Epithelial cell of prostate (primary cell): ENCODE measurements at regions not wholly inside any gene's neighbourhood (a gene's known extent, or its start where the extent isn't known, plus 50 kb on each side); places are given as distances from the start of the nearest gene placed in this dataset.
"Not testable (repeated sequence)": the region's sequence is repeated elsewhere in the genome, so short reads cannot be mapped to it uniquely, and the experiment has no call there.

Experiments used
- DNase-seq: peaks from one replicate; pipeline ENCODE4 v3.0.0-alpha.2; 2011; ENCODE audit warnings: low read depth, low spot score
- H3K27ac ChIP-seq: fragments of 450-650 bp; 2 replicates; pipeline ENCODE4 v1.5.1; 2017; ENCODE audit warnings: mild to moderate bottlenecking

GRCh38 chr7:46625032-46625431, 704.0 kb upstream of the IGFBP3 start:
- no peak for DNase-seq
- no peak overlapping the region for H3K27ac ChIP-seq

GRCh38 chr7:46622251-46622650, 701.2 kb upstream of the IGFBP3 start:
- no peak overlapping the region for H3K27ac ChIP-seq
- DNase-seq, result no peak

GRCh38 chr7:46619723-46620310, 698.7 kb upstream of the IGFBP3 start:
- no peak overlapping the region for H3K27ac ChIP-seq
- DNase-seq, result no peak

- peak; percentile 43 for DNase-seq
- H3K27ac ChIP-seq, result no peak overlapping the region
Observed at GRCh38 chr7:46616636-46617035, 695.6 kb upstream of the IGFBP3 start.

GRCh38 chr7:46613551-46613950, 692.5 kb upstream of the IGFBP3 start:
- DNase-seq, result no peak
- H3K27ac ChIP-seq, result no peak overlapping the region

GRCh38 chr7:46613116-46613515, 692.0 kb upstream of the IGFBP3 start:
- no peak overlapping the region for H3K27ac ChIP-seq
- no peak for DNase-seq

GRCh38 chr7:46611508-46611907, 690.4 kb upstream of the IGFBP3 start:
- DNase-seq, result no peak

GRCh38 chr7:46610746-46611145, 689.7 kb upstream of the IGFBP3 start:
- no peak overlapping the region for H3K27ac ChIP-seq
- no peak for DNase-seq

More at GRCh38 chr7:46611508-46611907, 690.4 kb upstream of the IGFBP3 start:
- H3K27ac ChIP-seq, result no peak overlapping the region

- H3K27ac ChIP-seq, result no peak overlapping the region
- no peak for DNase-seq
Observed at GRCh38 chr7:46607176-46607575, 686.1 kb upstream of the IGFBP3 start.

GRCh38 chr7:46606761-46607160, 685.7 kb upstream of the IGFBP3 start:
- no peak overlapping the region for H3K27ac ChIP-seq
- no peak for DNase-seq

- H3K27ac ChIP-seq, result no peak overlapping the region
- no peak for DNase-seq
Observed at GRCh38 chr7:46604241-46604661, 683.2 kb upstream of the IGFBP3 start.

- no peak overlapping the region for H3K27ac ChIP-seq
- no peak for DNase-seq
Observed at GRCh38 chr7:46603780-46604179, 682.7 kb upstream of the IGFBP3 start.

GRCh38 chr7:46603296-46603752, 682.3 kb upstream of the IGFBP3 start:
- no peak overlapping the region for H3K27ac ChIP-seq
- DNase-seq, result no peak

- no peak for DNase-seq
- H3K27ac ChIP-seq, result no peak overlapping the region
Observed at GRCh38 chr7:46600340-46600739, 679.3 kb upstream of the IGFBP3 start.

- not testable (repeated sequence) for H3K27ac ChIP-seq, DNase-seq
Observed at GRCh38 chr7:46594831-46595230, 673.8 kb upstream of the IGFBP3 start.

- peak; percentile 6 for DNase-seq
- not testable (repeated sequence) for H3K27ac ChIP-seq
Observed at GRCh38 chr7:46590918-46591905, 670.1 kb upstream of the IGFBP3 start.

GRCh38 chr7:46589286-46589685, 668.2 kb upstream of the IGFBP3 start:
- DNase-seq, result no peak
- no peak overlapping the region for H3K27ac ChIP-seq

- no peak for DNase-seq
- H3K27ac ChIP-seq, result no peak overlapping the region
Observed at GRCh38 chr7:46586406-46586805, 665.3 kb upstream of the IGFBP3 start.

GRCh38 chr7:46583656-46584055, 662.6 kb upstream of the IGFBP3 start:
- H3K27ac ChIP-seq, result peak overlapping the region; percentile 34
- DNase-seq, result no peak

- DNase-seq, result no peak
- H3K27ac ChIP-seq, result no peak overlapping the region
Observed at GRCh38 chr7:46581268-46581667, 660.2 kb upstream of the IGFBP3 start.

GRCh38 chr7:46580766-46581165, 659.7 kb upstream of the IGFBP3 start:
- no peak overlapping the region for H3K27ac ChIP-seq
- DNase-seq, result no peak
